Myocyte (in vitro differentiated cells): ENCODE measurements at regions not wholly inside any gene's neighbourhood (a gene's known extent, or its start where the extent isn't known, plus 50 kb on each side); places are given as distances from the start of the nearest gene placed in this dataset.

Source experiments
- DNase-seq: peaks from one replicate; pipeline ENCODE4 v3.0.0-alpha.2; 2012; ENCODE audit warnings: low read depth

DNA sequence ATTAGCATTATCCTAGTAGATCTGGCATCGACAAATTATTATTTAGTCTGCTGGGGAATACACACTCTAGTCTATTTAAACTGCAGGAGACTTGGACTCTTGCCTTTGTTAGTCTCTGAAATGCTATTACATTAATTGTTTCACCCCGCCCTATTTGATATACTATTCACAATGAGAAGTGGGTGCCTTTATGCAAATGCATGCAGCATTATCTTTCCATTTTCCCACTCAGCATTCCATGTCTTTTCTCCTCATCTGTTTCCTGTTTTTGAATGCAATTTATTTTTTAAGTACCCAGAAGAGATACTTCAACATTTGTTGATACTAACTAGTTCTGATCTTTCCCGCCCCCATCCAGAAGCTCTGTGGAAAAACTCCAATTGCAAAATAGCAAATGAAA lies 395.3 kb upstream of the NXPH2 start:
- DNase-seq = no peak

DNA sequence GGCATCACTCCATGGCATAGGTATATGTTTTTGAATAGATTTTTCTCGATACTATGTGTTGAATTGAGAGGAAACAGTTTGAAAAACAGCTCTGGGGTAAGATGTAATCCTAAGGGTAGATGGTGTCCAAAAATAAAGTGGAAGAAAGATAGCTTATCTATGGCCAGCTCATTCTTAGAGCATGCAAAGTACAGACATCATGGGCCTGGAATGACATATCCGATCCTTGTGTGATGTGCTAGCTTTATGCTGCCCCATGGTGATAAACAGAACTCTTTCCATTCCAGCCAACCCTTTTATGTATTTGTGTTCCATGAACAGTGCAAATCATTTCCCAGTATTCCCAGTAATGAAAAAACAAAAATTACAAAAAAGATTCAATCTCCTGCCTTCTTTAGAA lies 390.2 kb upstream of the NXPH2 start:
- no peak for DNase-seq

DNA sequence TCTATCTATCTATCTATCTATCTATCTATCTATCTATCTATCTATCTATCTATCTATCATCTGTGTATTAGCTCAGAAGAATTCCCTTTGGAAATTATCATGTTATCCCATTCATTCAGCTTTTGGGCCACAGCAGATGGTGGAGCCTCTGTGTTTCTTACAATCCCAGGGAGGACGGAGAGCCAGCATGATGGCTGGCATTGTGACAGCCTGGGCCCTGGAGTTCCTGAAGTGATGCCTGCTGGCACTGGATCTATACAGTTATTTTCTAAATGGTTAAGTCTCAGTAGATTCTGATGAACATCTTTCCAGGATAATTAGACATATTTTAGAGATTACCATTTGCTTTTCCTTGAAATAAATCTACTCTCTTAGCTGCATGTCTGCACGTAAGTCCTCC lies 385.4 kb upstream of the NXPH2 start:
- no peak for DNase-seq

DNA sequence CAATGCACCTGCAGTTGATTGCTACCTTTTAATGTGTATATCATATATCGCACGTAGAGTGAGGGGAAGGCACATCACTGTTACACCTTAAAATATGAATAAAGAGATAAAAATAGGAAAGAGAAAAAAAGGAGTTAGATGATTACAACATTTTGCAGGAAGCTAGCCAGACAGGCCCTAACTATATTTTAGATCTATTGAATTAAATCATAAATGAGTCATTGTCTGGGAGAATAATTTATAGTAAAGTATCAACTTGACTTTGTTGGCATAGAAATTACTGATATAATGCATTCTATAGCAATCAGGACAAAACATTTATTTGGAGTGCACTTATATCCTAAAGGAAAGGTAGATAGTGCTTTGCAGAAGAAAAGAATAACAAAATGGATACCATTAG lies 384.9 kb upstream of the NXPH2 start:
- DNase-seq = no peak

DNA sequence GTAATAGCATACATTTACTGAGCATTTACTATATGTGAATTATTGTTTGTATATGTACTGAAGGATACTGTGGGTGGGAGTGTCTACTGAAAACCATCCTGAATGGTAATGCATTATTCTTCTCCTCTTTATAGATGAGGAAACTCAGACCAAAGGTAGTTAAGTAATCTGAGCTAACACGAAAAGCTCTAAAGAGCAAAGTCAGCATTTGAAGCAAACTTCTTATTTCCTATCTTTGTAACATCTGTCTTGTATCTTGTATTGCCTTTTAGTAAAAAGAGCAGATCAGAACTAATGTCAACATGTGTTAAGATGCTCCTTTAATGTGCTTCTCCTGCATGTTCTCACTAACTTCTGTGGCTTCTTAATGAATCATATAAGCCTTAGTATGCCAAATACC lies 382.8 kb upstream of the NXPH2 start:
- DNase-seq = no peak

DNA sequence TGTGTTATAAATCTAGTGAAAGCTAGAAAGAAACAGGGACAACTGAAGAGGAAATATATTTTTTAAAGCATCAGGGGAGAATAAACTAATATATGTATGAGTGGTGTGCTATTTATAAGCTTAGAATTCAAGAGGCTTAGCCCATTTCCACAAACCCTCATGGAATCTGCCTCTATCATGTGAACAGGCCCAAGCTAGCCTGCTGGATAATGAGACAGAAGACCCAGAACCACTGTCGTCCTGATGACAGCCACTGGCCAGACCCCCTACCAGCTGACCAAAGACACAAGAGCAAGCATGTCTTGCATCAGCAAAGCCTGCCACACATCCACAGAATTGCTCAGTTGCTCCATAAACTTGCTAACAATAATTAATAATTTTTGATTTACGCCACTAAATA lies 382.3 kb upstream of the NXPH2 start:
- DNase-seq = peak; percentile 89

DNA sequence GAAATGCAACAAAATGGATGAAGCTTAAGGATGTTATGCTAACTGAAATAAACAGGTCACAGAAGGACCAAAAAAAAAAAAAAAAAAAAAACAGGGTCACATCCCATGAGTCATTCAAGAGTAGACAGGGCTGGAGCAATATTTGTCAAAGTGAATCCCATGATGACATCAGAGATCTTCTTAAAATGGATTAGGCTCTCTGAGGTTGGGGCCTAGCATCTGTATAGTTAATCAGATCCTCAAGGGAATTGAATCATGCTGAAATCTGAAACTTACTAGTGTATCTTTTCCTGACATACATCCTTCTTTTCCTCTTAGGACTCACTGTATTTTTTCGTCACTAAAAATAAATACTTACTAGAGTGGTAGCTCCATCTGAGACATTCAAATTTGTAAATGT lies 380.6 kb upstream of the NXPH2 start:
- DNase-seq = peak; percentile 65

DNA sequence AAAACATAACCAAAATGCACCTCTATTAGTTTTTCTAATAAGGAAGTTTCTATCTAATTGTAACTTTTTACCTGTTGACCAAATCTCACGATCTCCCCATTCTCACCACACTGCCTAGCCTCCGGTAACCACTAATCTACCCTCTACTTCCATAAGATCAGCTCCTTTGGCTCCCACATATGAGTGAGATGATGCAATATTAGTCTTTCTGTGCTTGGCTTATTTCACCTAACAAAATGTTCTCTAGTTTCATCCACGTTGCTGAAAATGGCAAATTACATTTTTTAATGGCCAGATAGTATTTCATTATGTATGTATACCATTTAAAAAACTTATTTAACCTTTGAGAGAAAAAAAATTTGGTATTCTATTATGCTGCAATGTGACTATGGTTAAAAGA lies 379.0 kb upstream of the NXPH2 start:
- DNase-seq = no peak

DNA sequence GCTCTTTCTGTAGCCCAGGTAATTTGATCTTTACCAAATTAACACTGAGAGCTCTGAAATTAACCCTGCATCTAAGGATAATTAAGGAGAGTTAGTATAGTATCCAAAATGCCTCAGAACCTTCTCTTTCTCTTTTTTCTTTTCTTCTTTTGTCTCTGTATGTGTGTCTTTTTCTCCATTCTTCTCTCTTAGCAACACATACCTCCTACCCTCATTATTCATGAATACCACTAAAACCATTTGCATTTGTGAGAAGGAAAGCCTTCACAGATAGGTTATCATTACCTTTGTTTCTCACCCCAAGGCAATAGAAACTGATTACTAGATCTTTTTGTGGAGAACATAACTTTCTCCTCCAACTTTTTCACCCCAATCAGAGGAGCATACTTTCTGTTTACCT lies 376.5 kb upstream of the NXPH2 start:
- no peak for DNase-seq

DNA sequence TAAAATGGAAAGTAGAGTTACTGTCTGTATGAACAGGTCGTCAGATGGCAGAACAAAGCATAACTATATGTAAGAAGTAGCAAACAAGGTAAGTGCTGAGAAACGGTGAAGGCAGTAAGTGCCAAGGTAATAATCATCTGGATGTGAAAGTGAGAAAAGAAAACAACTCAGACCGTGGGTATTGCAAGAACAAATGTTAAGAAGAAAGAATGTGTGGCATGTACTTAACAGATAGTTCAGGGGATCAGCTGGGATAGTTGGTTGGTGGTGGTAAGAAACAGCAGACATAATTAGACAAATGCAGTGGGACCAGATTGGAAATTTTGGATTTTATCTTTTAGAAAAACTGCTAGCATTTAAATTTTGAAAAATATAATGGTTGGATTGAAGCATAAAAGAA lies 375.8 kb upstream of the NXPH2 start:
- peak; percentile 42 for DNase-seq

DNA sequence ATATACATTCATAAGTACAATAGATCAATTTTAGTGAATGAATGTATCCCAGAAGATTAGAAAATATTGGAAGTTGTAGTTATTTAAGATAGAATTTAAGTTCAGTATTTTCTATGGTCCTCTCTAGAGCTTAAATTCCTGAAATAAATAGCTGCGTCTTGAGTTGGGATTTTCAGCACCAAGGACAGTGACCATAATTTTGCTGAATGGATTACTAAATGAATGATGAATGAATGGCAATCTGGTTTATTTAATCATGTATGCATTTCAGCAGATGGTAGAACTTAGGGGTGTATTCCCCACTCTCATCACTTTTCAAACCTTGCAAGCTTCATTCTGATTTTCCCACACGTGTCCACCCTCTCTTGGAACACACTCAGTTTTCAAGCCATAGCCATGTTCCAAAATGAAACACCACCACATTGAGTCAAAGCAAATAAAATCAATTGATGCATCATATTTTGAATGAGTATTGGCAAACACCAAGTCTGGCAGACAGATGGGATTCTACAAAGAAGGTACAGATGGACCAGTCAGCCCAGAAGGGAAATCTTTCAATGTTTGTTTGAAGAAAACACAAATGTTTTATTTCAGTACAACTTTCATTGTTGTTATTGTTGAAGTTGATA lies 362.2 kb upstream of the NXPH2 start:
- peak; percentile 65 for DNase-seq

DNA sequence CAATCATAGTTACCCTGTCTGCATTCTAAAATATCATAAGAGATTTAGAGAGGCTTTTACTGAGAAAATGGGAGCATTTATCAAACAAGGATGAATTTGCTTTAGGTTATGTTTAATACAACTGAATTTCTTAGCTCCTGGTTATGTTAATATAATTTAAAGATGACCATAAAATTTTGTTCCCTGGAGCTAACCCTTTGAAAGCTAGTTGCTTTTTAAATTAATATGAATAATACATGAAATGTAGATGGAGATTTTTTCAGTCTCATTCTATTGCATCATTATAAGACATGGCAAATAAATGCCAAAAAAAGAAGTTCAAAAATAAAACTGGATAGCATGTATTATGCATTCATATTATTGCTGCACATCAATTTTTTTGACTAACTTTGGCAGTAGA lies 344.1 kb upstream of the NXPH2 start:
- DNase-seq = no peak

DNA sequence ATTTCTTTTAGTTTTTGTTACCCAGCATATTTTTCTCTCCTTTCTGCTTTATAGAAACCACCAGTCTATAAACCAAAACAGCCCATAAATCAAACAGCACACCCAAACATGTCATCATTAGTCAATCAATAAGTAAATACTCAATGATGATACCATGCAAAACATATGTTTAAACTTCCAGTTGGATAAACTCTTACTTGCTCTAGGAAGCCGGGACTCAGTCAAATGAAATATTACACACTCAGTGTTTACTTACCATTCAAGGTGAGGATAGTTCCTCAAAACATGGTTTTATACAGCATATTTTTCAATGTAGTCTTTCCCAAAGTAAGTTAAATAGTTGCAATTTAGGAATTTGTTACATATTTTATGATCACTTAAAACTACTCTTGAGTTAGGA lies 343.6 kb upstream of the NXPH2 start:
- DNase-seq = no peak

DNA sequence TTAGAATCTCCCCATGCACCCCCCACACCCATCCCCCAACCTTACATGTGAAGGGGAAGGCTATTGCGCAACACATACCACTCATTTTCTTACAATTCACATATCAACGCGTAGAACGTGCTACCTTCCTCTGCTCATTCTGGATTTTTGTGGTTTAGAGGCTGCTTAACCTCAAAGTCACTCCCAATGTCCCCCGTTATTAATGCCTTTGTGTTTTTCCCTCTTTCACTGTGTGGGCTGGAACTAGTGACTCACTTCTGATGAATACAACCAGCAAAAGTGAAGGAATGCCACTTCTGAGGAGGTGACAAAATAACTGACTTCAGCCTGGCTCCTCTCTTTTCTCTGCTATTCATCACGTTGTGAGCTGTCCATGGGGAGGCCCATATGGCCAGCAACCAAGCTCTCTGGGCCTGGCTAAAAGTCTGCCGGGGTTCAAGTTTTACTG lies 342.5 kb upstream of the NXPH2 start:
- peak; percentile 73 for DNase-seq

DNA sequence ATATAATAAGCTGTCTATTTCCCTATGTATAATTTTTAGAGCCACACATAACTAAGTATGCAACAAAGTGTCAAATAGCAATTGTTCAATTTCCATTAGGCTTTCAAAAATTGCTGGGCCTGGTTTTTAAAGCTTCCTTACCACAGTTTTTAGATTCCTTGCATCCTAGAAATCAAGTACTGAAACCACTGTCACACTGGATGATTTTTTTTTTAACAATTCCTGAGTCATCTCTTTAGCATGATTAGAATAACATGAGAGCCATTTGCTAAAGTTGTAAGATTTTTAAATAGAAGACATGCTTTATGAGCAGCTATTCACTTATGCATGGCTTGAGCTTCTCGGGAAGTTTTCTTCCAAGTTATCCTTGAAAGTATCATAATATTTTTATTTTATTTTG lies 319.5 kb upstream of the NXPH2 start:
- DNase-seq = peak; percentile 31

DNA sequence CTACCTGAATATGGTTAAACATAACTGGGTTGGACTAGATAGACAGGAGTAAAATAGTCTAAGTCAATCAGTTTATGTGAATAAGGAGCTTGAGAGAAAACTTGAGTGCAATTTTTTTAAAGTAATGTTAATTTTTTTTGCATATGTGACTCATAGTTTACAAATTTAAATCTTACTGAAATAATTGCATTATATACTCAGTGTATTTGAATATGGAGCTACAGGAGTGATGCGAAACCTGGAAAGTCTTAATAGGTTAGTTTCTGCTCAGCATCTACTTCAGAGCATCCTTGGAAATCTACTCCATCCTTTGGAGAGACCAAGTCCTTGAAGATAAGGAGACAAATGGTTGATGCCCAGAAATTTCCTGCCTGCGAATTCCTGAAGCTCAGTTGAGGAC lies 318.8 kb upstream of the NXPH2 start:
- DNase-seq = no peak

DNA sequence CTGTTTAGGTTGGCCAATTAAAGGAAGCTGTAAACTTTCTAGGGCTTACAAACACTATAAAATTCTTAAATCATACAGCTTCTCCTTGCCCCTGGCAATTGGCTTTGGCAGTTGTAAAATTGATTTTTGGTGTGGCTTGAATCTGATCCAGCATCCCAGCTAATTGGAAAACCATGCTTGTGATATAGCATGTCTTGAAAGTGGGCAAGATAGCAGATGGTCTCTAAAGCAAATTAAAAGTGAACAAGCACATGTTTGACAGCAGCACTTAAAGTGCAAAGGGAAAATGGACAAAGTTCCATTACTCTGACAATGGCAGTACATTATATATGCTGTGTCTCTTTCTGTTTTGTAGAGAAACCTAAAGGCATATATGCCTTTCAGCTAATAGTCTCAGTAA lies 302.9 kb upstream of the NXPH2 start:
- no peak for DNase-seq

DNA sequence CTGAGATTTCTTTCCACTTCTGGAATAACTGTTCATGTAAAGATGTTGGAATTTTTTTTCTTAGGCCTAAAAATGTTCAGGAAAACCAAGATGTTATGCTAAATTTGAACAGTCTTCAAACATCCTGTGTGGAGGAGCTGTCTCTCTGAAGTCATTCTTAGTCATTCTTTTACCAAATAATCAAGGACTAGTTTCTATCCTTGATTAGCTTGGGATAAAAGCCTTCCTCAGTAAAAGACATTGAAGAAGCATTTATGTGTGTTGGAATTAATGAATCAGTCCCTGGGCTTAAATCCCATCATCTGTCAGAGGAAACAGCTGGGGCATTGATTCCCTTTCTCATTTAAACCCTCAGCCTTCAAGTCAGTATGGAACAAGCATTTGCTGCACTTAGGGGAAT lies 300.1 kb upstream of the NXPH2 start:
- DNase-seq = no peak

DNA sequence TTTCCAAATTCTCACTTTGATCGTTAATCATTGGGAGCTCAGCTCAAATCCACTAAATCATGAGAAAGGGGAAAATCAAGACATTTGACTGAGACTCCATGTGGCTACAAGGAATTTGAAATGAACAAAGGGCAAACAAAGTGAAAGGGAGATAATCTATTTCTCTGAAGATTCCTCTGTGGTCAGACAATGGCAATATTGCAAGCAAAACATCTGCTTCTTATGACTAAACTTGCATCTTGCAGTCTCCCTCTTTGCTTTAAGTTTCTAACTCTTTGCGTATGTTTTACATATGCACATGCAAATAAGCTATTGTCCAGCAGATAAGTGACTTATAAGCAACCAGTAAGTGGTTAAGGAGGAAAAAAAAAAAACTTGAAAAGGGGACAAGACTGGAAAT lies 299.1 kb upstream of the NXPH2 start:
- no peak for DNase-seq

DNA sequence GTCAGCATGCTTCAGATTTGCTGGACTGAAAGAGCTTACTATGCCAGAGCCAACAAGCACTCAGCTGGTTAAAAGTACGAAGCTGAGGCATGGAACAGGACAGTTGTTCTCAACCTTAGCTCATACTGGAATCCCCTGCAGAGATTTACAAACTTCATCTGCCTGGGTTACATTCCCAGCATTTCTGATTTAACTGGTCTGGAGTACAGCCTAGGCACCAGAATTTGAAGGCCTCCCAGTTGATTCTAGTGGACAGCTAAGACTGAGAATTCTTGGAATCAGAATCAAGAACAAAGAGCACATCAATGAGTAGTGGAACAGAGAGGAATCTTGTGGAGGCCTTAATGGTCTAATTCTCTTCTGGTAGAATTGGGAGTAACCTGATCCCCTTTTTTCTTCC lies 298.2 kb upstream of the NXPH2 start:
- DNase-seq = peak; percentile 13

DNA sequence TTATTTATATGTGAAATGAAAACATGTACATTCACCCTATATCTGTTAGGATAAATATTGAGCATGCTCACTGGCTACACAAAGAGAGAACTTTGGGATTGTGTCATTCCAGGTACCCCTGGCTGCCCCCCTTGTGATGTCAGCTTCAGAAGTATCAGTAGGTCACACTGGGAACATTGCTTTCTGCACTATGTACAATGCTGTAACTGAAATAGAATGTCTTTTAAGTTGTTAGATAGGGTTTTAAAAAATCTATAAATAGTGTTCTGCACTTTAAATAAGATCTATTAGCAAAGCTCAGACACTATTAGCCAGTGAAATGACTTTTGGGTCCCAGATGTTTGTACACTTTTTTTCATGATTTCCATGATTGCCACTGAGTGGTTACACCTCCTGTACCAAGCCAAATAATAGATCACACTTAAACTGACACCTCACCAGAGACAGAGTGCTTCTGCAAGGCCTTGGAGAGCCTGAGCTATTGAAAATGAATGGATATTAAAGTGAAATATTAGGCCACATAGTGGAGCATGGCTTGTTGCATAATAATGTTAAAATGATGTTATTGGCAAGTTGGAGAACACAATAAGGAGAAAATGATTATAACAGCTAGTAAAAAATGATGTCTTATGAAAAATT lies 297.0 kb upstream of the NXPH2 start:
- no peak for DNase-seq

DNA sequence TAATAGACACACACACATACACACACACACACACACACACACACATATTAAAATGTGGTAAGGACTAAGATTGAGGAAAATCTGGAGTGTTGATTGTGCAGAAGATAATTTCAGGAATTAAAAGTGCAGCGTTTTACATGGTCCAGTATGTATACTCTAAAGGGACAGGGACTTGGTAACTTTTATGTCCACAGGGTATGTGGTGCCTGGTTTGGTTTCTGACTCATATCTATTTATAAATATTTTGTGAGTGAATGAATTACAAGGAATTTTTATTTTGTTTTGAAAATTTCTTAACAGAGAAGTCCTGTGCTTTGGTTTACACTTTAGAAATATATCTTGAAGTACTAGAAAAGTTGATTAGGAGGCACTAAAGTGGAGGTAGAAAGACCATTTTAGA lies 287.7 kb upstream of the NXPH2 start:
- peak; percentile 24 for DNase-seq

DNA sequence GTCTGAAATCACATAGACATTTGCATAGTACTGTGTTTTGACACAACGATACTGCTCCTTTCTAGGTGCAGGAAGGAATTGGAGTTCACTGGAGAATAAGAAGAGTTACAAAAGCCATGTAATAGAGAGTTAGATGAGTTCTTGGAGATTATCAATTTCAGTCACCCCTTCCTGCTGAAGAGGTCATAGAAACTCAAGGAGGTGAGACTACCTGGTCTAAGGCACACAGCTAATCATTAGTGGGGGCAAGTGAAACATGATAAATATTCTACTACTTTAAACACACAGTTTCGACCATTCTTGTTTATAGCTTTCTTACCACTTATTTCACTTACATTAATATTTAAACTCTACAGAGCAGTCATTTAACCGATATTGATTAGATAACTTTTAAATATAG lies 286.9 kb upstream of the NXPH2 start:
- no peak for DNase-seq

DNA sequence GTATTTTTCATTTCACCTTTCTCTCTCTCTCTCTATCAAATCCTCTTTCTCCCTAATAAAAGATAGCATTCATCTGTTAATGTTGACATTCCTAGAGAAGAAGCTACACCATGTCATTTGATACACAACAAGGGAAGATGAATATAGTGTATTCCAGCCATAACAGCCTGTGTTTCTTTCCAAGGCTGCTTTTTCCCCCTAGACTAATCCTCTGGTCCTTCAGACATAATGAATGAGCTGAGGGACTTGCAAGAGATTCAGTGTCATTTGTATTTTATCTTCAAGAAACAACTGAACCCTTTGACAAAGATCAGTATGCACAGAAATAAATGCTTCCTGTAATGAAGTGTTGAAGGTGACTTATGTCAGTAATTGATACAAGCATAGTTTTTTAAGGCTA lies 284.0 kb upstream of the NXPH2 start:
- no peak for DNase-seq
